Astrocyte (in vitro differentiated cells and primary cell): ENCODE measurements at regions not wholly inside any gene's neighbourhood (a gene's known extent, or its start where the extent isn't known, plus 50 kb on each side); places are given as distances from the start of the nearest gene placed in this dataset.
"Not testable (repeated sequence)": the region's sequence is repeated elsewhere in the genome, so short reads cannot be mapped to it uniquely, and the experiment has no call there.

Experiments
- DNase-seq: peaks from one replicate; pipeline ENCODE4 v3.0.0-alpha.2; 2010; ENCODE audit warnings: low read depth
- FAIRE-seq: peaks from 2 replicates; lab custom pipeline; 2011; peaks lifted over from hg19 to GRCh38; lab: Jason Lieb, UNC
- H2AFZ ChIP-seq: 2 replicates; pipeline ENCODE4 v1.6.0; 2012; ENCODE audit warnings: low read depth, low read length, inconsistent platforms
- H3K27ac ChIP-seq: 2 replicates; pipeline ENCODE4 v1.5.1; 2011; ENCODE audit warnings: low read depth, low read length, inconsistent platforms
- H3K27me3 ChIP-seq: 2 replicates; pipeline ENCODE4 v1.6.0; 2011; ENCODE audit warnings: low read length, inconsistent platforms; ENCODE audit not compliant: insufficient read depth
- H3K36me3 ChIP-seq: 2 replicates; pipeline ENCODE4 v1.5.1; 2011; ENCODE audit warnings: low read length, inconsistent platforms; ENCODE audit not compliant: insufficient read depth
- H3K4me1 ChIP-seq: 2 replicates; pipeline ENCODE4 v1.5.1; 2011; ENCODE audit warnings: low read length, inconsistent platforms; ENCODE audit not compliant: insufficient read depth
- H3K4me2 ChIP-seq: 2 replicates; pipeline ENCODE4 v1.6.0; 2012; ENCODE audit warnings: low read length, inconsistent platforms
- H3K4me3 ChIP-seq: 2 replicates; pipeline ENCODE4 v1.5.1; 2011; ENCODE audit warnings: low read depth, mild to moderate bottlenecking, low read length, inconsistent platforms; ENCODE audit not compliant: insufficient read depth
- H3K79me2 ChIP-seq: 2 replicates; pipeline ENCODE4 v1.6.0; 2012; ENCODE audit warnings: mild to moderate bottlenecking, low read length, inconsistent platforms; ENCODE audit not compliant: insufficient read depth
- H3K9ac ChIP-seq: 2 replicates; pipeline ENCODE4 v1.6.0; 2012; ENCODE audit warnings: mild to moderate bottlenecking, low read length, inconsistent platforms
- H3K9me3 ChIP-seq: 2 replicates; pipeline ENCODE4 v1.5.1; 2012; ENCODE audit warnings: low read depth, mild to moderate bottlenecking, low read length, inconsistent platforms; ENCODE audit not compliant: insufficient read depth
- H4K20me1 ChIP-seq: 2 replicates; pipeline ENCODE4 v1.6.0; 2012; ENCODE audit warnings: low read length, inconsistent platforms; ENCODE audit not compliant: insufficient read depth
- H3K27ac Mint-ChIP-seq: one replicate; pipeline ENCODE4 v1.8.0; 2021; ENCODE audit warnings: mild to moderate bottlenecking, mixed read lengths; ENCODE audit not compliant: unreplicated experiment
- H3K27me3 Mint-ChIP-seq: one replicate; pipeline ENCODE4 v1.8.0; 2021; ENCODE audit warnings: low read depth, mixed read lengths; ENCODE audit not compliant: unreplicated experiment
- H3K36me3 Mint-ChIP-seq: one replicate; pipeline ENCODE4 v1.8.0; 2021; ENCODE audit warnings: low read depth, mixed read lengths; ENCODE audit not compliant: unreplicated experiment
- H3K4me1 Mint-ChIP-seq: one replicate; pipeline ENCODE4 v1.8.0; 2021; ENCODE audit warnings: low read depth, mixed read lengths; ENCODE audit not compliant: unreplicated experiment
- H3K4me3 Mint-ChIP-seq: one replicate; pipeline ENCODE4 v1.8.0; 2021; ENCODE audit warnings: mild to moderate bottlenecking, moderate library complexity, mixed read lengths; ENCODE audit not compliant: unreplicated experiment
- H3K9me3 Mint-ChIP-seq: one replicate; pipeline ENCODE4 v1.8.0; 2021; ENCODE audit warnings: mild to moderate bottlenecking, mixed read lengths; ENCODE audit not compliant: unreplicated experiment

DNA sequence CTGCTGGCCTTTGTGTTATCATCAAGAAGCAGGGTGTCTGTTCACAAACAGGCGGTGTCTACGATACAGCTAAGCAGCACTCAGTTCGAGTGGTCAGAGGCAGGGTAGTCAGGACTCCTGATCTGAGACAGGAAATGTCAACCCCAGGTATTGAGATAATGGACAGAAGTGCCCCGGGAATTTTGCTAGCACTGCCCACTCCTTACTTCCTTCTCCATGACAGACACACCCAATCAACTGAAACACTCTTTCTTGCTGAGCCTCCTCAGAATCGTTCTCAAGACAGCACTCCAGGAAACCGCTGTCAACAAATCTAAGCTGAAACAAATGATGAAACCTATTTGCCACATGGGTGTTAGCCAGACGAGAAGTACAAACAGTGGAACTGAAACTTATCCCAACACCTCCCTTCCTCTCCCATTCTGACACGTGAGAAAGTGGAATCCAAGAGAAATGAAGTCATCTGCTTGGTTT, 109.3 kb downstream of the GTF2IRD2B start:
- not testable (repeated sequence) for FAIRE-seq, H3K4me1 Mint-ChIP-seq, H3K27me3 Mint-ChIP-seq

DNA sequence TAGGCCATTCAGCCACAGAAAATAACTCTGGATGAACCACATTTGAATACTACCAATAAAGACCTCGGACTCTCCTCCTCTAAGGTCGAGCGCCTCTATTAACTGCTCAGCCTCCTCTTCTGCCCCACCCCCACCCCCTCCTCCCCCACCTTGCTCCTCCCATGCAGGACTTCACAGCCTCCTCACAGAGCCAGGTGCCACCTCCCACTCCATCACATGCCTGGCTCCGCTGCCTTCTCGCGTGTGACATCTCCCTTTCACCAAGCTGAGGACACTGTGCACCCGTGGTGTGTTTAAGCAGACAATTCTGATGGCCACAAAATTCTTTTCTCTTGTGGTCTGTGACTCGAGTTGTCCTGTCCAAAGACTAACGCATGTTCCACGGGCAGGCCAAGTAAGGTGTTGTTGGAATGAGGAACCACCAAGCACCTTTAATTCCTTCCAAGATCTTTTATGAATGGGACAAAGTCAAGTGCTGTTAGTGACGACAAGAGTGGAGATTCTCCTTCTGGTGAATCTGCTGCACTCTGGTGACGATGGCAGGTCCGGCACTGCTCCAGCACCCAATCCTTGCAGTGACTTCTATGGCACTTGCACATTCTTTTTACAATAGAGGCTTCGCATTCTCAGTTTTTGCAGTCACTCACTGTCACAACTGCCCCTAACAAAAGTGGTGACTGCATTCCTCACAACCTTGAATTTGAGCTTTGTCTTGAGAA, 113.1 kb downstream of the GTF2IRD2B start:
- H3K27ac ChIP-seq, H3K9me3 Mint-ChIP-seq, H3K4me3 Mint-ChIP-seq, H3K27me3 Mint-ChIP-seq, H3K36me3 Mint-ChIP-seq, H3K4me3 ChIP-seq, H3K36me3 ChIP-seq, H3K9ac ChIP-seq, H3K4me1 Mint-ChIP-seq, DNase-seq, H4K20me1 ChIP-seq, H3K79me2 ChIP-seq, H2AFZ ChIP-seq, FAIRE-seq, H3K9me3 ChIP-seq, H3K4me2 ChIP-seq, H3K27ac Mint-ChIP-seq, H3K4me1 ChIP-seq, H3K27me3 ChIP-seq: not testable (repeated sequence)

More for the DNA sequence above, 109.3 kb downstream of the GTF2IRD2B start:
- not testable (repeated sequence) for H3K4me2 ChIP-seq, H2AFZ ChIP-seq, H3K4me1 ChIP-seq, H3K4me3 Mint-ChIP-seq, H3K36me3 ChIP-seq, H3K27ac Mint-ChIP-seq, H3K9me3 Mint-ChIP-seq, H3K9ac ChIP-seq, H3K27me3 ChIP-seq, H3K79me2 ChIP-seq, DNase-seq, H3K27ac ChIP-seq, H4K20me1 ChIP-seq, H3K9me3 ChIP-seq, H3K36me3 Mint-ChIP-seq, H3K4me3 ChIP-seq

DNA sequence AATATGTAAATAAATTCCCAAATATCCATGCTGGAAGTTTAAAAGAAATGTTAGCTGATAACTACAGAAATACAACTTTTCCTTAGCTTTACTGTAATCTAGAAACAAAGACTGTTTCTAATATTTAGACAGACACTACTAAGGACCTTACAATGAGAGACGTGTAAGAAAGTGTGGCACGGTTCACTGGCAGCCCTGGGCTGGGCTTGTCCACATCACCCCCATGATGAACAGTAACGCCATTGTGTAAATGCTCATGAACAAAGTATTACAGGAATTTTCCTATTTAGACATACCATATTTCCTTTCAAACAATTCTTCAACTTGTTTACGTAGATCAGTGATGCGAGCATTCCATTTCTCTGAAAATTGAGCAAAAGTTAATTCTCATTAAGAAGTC, 123.1 kb downstream of the GTF2IRD2B start:
- not testable (repeated sequence) for H3K27me3 ChIP-seq, H4K20me1 ChIP-seq, DNase-seq, H3K9ac ChIP-seq, H3K27ac Mint-ChIP-seq, H3K79me2 ChIP-seq, H2AFZ ChIP-seq, H3K9me3 Mint-ChIP-seq, H3K4me3 Mint-ChIP-seq, H3K4me2 ChIP-seq, H3K27ac ChIP-seq, H3K9me3 ChIP-seq, H3K27me3 Mint-ChIP-seq, H3K4me3 ChIP-seq, H3K4me1 Mint-ChIP-seq, H3K36me3 Mint-ChIP-seq, FAIRE-seq, H3K4me1 ChIP-seq, H3K36me3 ChIP-seq

- not testable (repeated sequence) for H4K20me1 ChIP-seq, H3K27me3 ChIP-seq, H3K27me3 Mint-ChIP-seq, H3K4me3 ChIP-seq, H3K4me3 Mint-ChIP-seq, H3K79me2 ChIP-seq, H3K9me3 ChIP-seq, FAIRE-seq, DNase-seq, H3K36me3 Mint-ChIP-seq, H3K27ac Mint-ChIP-seq, H3K27ac ChIP-seq, H3K9ac ChIP-seq, H3K36me3 ChIP-seq, H3K9me3 Mint-ChIP-seq, H3K4me1 ChIP-seq, H2AFZ ChIP-seq, H3K4me1 Mint-ChIP-seq, H3K4me2 ChIP-seq
These were observed 124.6 kb downstream of the GTF2IRD2B start for GRCh38 chr7:75216963-75217362.

DNA sequence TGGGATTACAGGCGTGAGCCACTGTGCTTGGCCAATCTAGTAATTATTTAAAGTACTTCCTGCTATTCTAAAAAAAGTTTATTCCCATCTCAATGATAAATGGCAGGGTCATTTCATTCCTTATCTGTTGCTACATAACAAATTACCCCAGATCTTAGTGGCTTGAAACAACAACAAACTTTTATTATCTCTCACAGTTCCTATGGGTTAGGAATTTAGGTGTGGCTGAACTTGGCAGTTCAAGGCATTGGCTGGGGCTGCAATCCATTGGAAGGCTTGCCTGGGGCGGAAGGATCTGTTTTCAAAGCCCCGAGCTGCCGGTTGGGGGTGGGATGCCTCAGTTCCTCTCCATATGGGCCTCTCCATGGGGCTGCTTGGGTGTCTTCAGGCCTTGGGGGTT, 133.7 kb downstream of the GTF2IRD2B start:
- H3K27ac Mint-ChIP-seq, DNase-seq, H3K4me2 ChIP-seq, H3K36me3 Mint-ChIP-seq, FAIRE-seq, H3K9me3 Mint-ChIP-seq, H3K9me3 ChIP-seq, H3K27ac ChIP-seq, H3K9ac ChIP-seq, H3K27me3 ChIP-seq, H3K79me2 ChIP-seq, H3K36me3 ChIP-seq, H3K4me1 Mint-ChIP-seq, H3K4me1 ChIP-seq, H4K20me1 ChIP-seq, H2AFZ ChIP-seq, H3K4me3 Mint-ChIP-seq, H3K27me3 Mint-ChIP-seq, H3K4me3 ChIP-seq: not testable (repeated sequence)

DNA sequence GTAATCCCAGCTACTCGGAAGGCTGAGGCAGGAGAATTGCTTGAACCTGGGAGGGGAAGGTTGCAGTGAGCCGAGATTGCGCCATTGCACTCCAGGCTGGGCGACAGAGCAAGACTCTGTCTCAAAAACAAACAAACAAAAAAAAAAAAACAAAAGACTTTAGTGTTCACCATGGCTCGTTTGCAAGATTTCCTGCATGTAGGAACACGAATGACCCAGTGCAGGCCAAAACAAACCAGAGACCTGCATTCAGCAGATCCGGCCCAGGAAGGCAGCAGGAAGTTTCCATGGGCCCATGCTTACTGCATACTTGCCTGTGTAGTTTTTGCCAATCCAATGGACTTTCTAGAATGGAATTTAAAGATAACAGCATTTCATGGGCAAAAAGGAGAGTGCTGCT, 137.2 kb downstream of the GTF2IRD2B start:
- not testable (repeated sequence) for H3K4me3 Mint-ChIP-seq, H3K9ac ChIP-seq, H3K4me1 ChIP-seq, H2AFZ ChIP-seq, H3K4me1 Mint-ChIP-seq, H3K27me3 Mint-ChIP-seq, H3K27ac ChIP-seq, H3K27ac Mint-ChIP-seq, H3K36me3 Mint-ChIP-seq, H3K36me3 ChIP-seq, H3K9me3 Mint-ChIP-seq, H3K4me3 ChIP-seq, H4K20me1 ChIP-seq, H3K79me2 ChIP-seq, FAIRE-seq, H3K4me2 ChIP-seq, DNase-seq, H3K27me3 ChIP-seq, H3K9me3 ChIP-seq
